ENCODE measurements at regions not wholly inside any gene's neighbourhood (a gene's known extent, or its start where the extent isn't known, plus 50 kb on each side); places are given as distances from the start of the nearest gene placed in this dataset.

- no peak for TF ChIP-seq POLR2A (IDR thresholded peaks at IDR 0.05)
- TF ChIP-seq, protein P1, sequence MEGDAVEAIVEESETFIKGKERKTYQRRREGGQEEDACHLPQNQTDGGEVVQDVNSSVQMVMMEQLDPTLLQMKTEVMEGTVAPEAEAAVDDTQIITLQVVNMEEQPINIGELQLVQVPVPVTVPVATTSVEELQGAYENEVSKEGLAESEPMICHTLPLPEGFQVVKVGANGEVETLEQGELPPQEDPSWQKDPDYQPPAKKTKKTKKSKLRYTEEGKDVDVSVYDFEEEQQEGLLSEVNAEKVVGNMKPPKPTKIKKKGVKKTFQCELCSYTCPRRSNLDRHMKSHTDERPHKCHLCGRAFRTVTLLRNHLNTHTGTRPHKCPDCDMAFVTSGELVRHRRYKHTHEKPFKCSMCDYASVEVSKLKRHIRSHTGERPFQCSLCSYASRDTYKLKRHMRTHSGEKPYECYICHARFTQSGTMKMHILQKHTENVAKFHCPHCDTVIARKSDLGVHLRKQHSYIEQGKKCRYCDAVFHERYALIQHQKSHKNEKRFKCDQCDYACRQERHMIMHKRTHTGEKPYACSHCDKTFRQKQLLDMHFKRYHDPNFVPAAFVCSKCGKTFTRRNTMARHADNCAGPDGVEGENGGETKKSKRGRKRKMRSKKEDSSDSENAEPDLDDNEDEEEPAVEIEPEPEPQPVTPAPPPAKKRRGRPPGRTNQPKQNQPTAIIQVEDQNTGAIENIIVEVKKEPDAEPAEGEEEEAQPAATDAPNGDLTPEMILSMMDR (IDR thresholded peaks at IDR 0.05), result no peak
Observed at GRCh38 chr13:103282571-103283450, 216.6 kb upstream of the SLC10A2 start.
